H1 (cell line): ENCODE measurements at regions not wholly inside any gene's neighbourhood (a gene's known extent, or its start where the extent isn't known, plus 50 kb on each side); places are given as distances from the start of the nearest gene placed in this dataset.

ENCODE experiments used
- CTCF ChIA-PET: fragments of 300-600 bp; sonication (Branson Sonifier 250); formaldehyde crosslinking; loops from one replicate; lab custom pipeline; 2021; ENCODE audit not compliant: partially characterized antibody; lab: Charles Lee
- POLR2A ChIA-PET: fragments of 300-600 bp; sonication (Branson Sonifier 250); formaldehyde crosslinking; loops from one replicate; lab custom pipeline; 2021; ENCODE audit warnings: inconsistent platforms; ENCODE audit not compliant: partially characterized antibody; lab: Charles Lee
- DNase-seq, 2 experiments: peaks; one replicate each; pipeline versions ENCODE4 v3.0.0 to v3.0.0-alpha.2; 2010 to 2022; ENCODE audit warnings: low spot score in 2 of 2, low read depth in 1 of 2, mixed read lengths in 1 of 2
- FAIRE-seq: peaks from 2 replicates; lab custom pipeline; 2011; peaks lifted over from hg19 to GRCh38; lab: Jason Lieb, UNC
- H2AFZ ChIP-seq: 2 replicates; pipeline ENCODE4 v1.8.1; 2012; ENCODE audit warnings: low read length, inconsistent platforms
- H2AK5ac ChIP-seq: 2 replicates; pipeline ENCODE4 v1.6.1; 2013; ENCODE audit warnings: low read depth, low read length
- H2BK120ac ChIP-seq: replicated peaks from 2 replicates; pipeline ENCODE3; 2013; ENCODE audit warnings: low read depth, low read length, inconsistent platforms
- H2BK12ac ChIP-seq: 2 replicates; pipeline ENCODE4 v1.6.1; 2013; ENCODE audit warnings: low read depth, low read length
- H2BK15ac ChIP-seq: 2 replicates; pipeline ENCODE4 v1.6.1; 2013; ENCODE audit warnings: low read length
- H2BK20ac ChIP-seq: 2 replicates; pipeline ENCODE4 v1.6.1; 2013; ENCODE audit warnings: low read length
- H2BK5ac ChIP-seq: 2 replicates; pipeline ENCODE4 v1.6.1; 2013; ENCODE audit warnings: low read depth, low read length
- H3K14ac ChIP-seq: 2 replicates; pipeline ENCODE4 v1.6.1; 2013; ENCODE audit warnings: inconsistent platforms; ENCODE audit not compliant: insufficient read length
- H3K18ac ChIP-seq: 2 replicates; pipeline ENCODE4 v1.6.1; 2013; ENCODE audit warnings: low read length; ENCODE audit errors: extremely low read depth
- H3K23ac ChIP-seq: 2 replicates; pipeline ENCODE4 v1.6.1; 2013; ENCODE audit warnings: inconsistent platforms; ENCODE audit not compliant: insufficient read length
- H3K23me2 ChIP-seq: 2 replicates; pipeline ENCODE4 v1.6.1; 2013; ENCODE audit warnings: low read depth, low read length
- H3K27ac ChIP-seq: 2 replicates; pipeline ENCODE4 v1.6.1; 2011; ENCODE audit warnings: low read depth, low read length, inconsistent platforms
- H3K27me3 ChIP-seq, 4 experiments: replicated peaks in 1 of 4; 1 replicate in 1 of 4; 2 replicates in 3 of 4; pipeline versions ENCODE4 v1.6.1 to v1.8.1; 2011 to 2013; ENCODE audit warnings: low read length in 3 of 4, mild to moderate bottlenecking in 3 of 4, inconsistent platforms in 2 of 4, mixed read lengths in 2 of 4, moderate library complexity in 1 of 4; ENCODE audit not compliant: control insufficient read depth in 3 of 4, insufficient read depth in 3 of 4; ENCODE audit errors: extremely low read depth in 1 of 4
- H3K36me3 ChIP-seq, 4 experiments: 2 replicates each; pipeline versions ENCODE4 v1.6.1 to v1.8.1; 2011 to 2013; ENCODE audit warnings: mild to moderate bottlenecking in 4 of 4, low read length in 3 of 4, moderate library complexity in 2 of 4, control low read depth in 1 of 4, inconsistent platforms in 1 of 4; ENCODE audit not compliant: insufficient read depth in 4 of 4, control insufficient read depth in 2 of 4
- H3K4ac ChIP-seq: replicated peaks from 2 replicates; pipeline ENCODE3; 2013; ENCODE audit warnings: low read length, low read depth, mixed read lengths, inconsistent platforms; ENCODE audit not compliant: insufficient read length
- H3K4me1 ChIP-seq, 4 experiments: replicated peaks in 1 of 4; 1 replicate in 1 of 4; 2 replicates in 3 of 4; pipeline versions ENCODE4 v1.6.1 to v1.8.1; 2011 to 2013; ENCODE audit warnings: low read length in 3 of 4, inconsistent platforms in 2 of 4, mixed read lengths in 1 of 4; ENCODE audit not compliant: insufficient read depth in 4 of 4, control insufficient read depth in 3 of 4
- H3K4me2 ChIP-seq, 2 experiments: 2 replicates each; pipeline versions ENCODE4 v1.6.1 to v1.8.1; 2011 to 2013; ENCODE audit warnings: low read depth in 2 of 2, low read length in 2 of 2, control low read depth in 1 of 2, inconsistent platforms in 1 of 2, mild to moderate bottlenecking in 1 of 2; ENCODE audit not compliant: insufficient read depth in 1 of 2
- H3K4me3 ChIP-seq, 4 experiments: fragments of 200-600, 300-600 bp in 1 of 4; sonication (generic), shearing (Covaris generic), sonication (Bioruptor Twin) in 1 of 4; 2 replicates each; pipeline versions ENCODE4 v1.5.1 to v1.8.1; 2011 to 2016; ENCODE audit warnings: low read length in 4 of 4, low read depth in 3 of 4, control low read depth in 2 of 4, inconsistent platforms in 2 of 4, mild to moderate bottlenecking in 2 of 4, mixed read lengths in 1 of 4, moderate library complexity in 1 of 4; ENCODE audit not compliant: insufficient read depth in 2 of 4; ENCODE audit errors: extremely low read depth in 1 of 4
- H3K56ac ChIP-seq: replicated peaks from 2 replicates; pipeline ENCODE3; 2013; ENCODE audit warnings: low read depth, mild to moderate bottlenecking, mixed read lengths, low read length, inconsistent platforms; ENCODE audit not compliant: insufficient read length
- H3K79me1 ChIP-seq: 2 replicates; pipeline ENCODE4 v1.6.1; 2013; ENCODE audit warnings: low read depth, low read length, control low read depth
- H3K79me2 ChIP-seq, 2 experiments: 2 replicates each; pipeline versions ENCODE4 v1.6.1 to v1.8.1; 2012 to 2013; ENCODE audit warnings: low read length in 2 of 2, mild to moderate bottlenecking in 2 of 2, inconsistent platforms in 1 of 2; ENCODE audit not compliant: insufficient read depth in 2 of 2, control insufficient read depth in 1 of 2
- H3K9ac ChIP-seq, 4 experiments: replicated peaks in 1 of 4; 1 replicate in 1 of 4; 2 replicates in 3 of 4; pipeline versions ENCODE4 v1.6.1 to v1.8.1; 2011 to 2013; ENCODE audit warnings: low read depth in 3 of 4, low read length in 3 of 4, control low read depth in 2 of 4, mild to moderate bottlenecking in 2 of 4, moderate library complexity in 2 of 4, inconsistent platforms in 1 of 4; ENCODE audit errors: extremely low read depth in 1 of 4
- H3K9me3 ChIP-seq, 2 experiments: 2 replicates each; pipeline versions ENCODE4 v1.6.1 to v1.8.1; 2012 to 2013; ENCODE audit warnings: mild to moderate bottlenecking in 2 of 2, moderate library complexity in 2 of 2, control low read depth in 1 of 2, inconsistent platforms in 1 of 2, low read depth in 1 of 2, low read length in 1 of 2, mixed read lengths in 1 of 2; ENCODE audit not compliant: insufficient read depth in 2 of 2
- H4K20me1 ChIP-seq, 2 experiments: replicated peaks in 1 of 2; 2 replicates each; pipeline versions ENCODE3 to v1.8.1; 2011 to 2013; ENCODE audit warnings: inconsistent platforms in 2 of 2, low read length in 2 of 2, mild to moderate bottlenecking in 1 of 2; ENCODE audit not compliant: insufficient read depth in 2 of 2, control insufficient read depth in 1 of 2
- H4K5ac ChIP-seq: 2 replicates; pipeline ENCODE4 v1.6.1; 2013; ENCODE audit warnings: low read length, low read depth, mixed read lengths, inconsistent platforms; ENCODE audit not compliant: insufficient read length
- H4K8ac ChIP-seq: 2 replicates; pipeline ENCODE4 v1.8.0; 2013; ENCODE audit warnings: mild to moderate bottlenecking, moderate library complexity, low read length, inconsistent platforms; ENCODE audit not compliant: insufficient read depth; ENCODE audit errors: extremely low read depth
- H4K91ac ChIP-seq: replicated peaks from 2 replicates; pipeline ENCODE3; 2013; ENCODE audit warnings: low read length, mixed read lengths, inconsistent platforms; ENCODE audit not compliant: insufficient read length
- CBX5 ChIP-seq: fragments of 300-800, 300-1000 bp; sonication (generic); IDR thresholded peaks from 2 replicates; pipeline ENCODE4 v1.7.1; 2016; ENCODE audit warnings: antibody characterized with exemption, low read length, low read depth
- CTCF ChIP-seq, 3 experiments: IDR thresholded peaks; 1 replicate in 2 of 3; 2 replicates in 1 of 3; pipeline versions ENCODE4 v1.5.1 to v1.6.1; 2011; ENCODE audit warnings: low read length in 3 of 3, mild to moderate bottlenecking in 3 of 3, inconsistent platforms in 2 of 3, low read depth in 1 of 3, moderate library complexity in 1 of 3; ENCODE audit not compliant: insufficient read depth in 1 of 3; ENCODE audit errors: control extremely low read depth in 1 of 3
- HDAC2 ChIP-seq, 2 experiments: fragments of 300-600 bp in 1 of 2; sonication (generic) in 1 of 2; IDR thresholded peaks; 2 replicates each; pipeline ENCODE4 v1.6.1; 2011 to 2012; ENCODE audit warnings: low read depth in 2 of 2, low read length in 2 of 2, mild to moderate bottlenecking in 2 of 2, moderate library complexity in 2 of 2, borderline replicate concordance in 1 of 2, inconsistent platforms in 1 of 2
- MAX ChIP-seq: IDR thresholded peaks from 2 replicates; pipeline ENCODE4 v1.6.1; 2012; ENCODE audit warnings: inconsistent platforms
- NRF1 ChIP-seq: IDR thresholded peaks from 2 replicates; pipeline ENCODE4 v1.6.1; 2011; ENCODE audit warnings: mild to moderate bottlenecking, low read depth, low read length, improper control_type of control experiment
- RAD21 ChIP-seq, 2 experiments: IDR thresholded peaks in 1 of 2; conservative IDR thresholded peaks in 1 of 2; 2 replicates each; pipeline ENCODE4 v1.6.1; 2011; ENCODE audit warnings: low read depth in 2 of 2, low read length in 2 of 2, improper control_type of control experiment in 1 of 2, inconsistent platforms in 1 of 2, mild to moderate bottlenecking in 1 of 2, moderate library complexity in 1 of 2
- RXRA ChIP-seq: IDR thresholded peaks from 2 replicates; pipeline ENCODE4 v1.6.1; 2011; ENCODE audit warnings: low read depth, mild to moderate bottlenecking, low read length, moderate library complexity; ENCODE audit not compliant: insufficient read depth
- SP1 ChIP-seq: IDR thresholded peaks from 2 replicates; pipeline ENCODE4 v1.6.1; 2011; ENCODE audit warnings: low read depth, low read length
- WGBS, 2 experiments: shearing (Covaris generic) in 1 of 2; methylation state at CpG; one replicate each; pipeline versions ENCODE4 v1.1.6 to v1.1.7; 2013 to 2015; ENCODE audit warnings: low lambda C conversion rate in 2 of 2, mixed read lengths in 2 of 2, inconsistent platforms in 1 of 2, low coverage in 1 of 2, missing lambda C conversion rate in 1 of 2; ENCODE audit not compliant: insufficient replicate concordance in 2 of 2, insufficient coverage in 1 of 2, insufficient read length in 1 of 2; ENCODE audit errors: extremely low coverage in 1 of 2, missing lambda C conversion rate in 1 of 2; 5-methylcytosine and 5-hydroxymethylcytosine counted together
- TF ChIP-seq, protein P1 (sequence below): IDR thresholded peaks from 2 replicates; pipeline ENCODE4 v1.6.1; 2011; ENCODE audit warnings: low read length, improper control_type of control experiment

DNA sequence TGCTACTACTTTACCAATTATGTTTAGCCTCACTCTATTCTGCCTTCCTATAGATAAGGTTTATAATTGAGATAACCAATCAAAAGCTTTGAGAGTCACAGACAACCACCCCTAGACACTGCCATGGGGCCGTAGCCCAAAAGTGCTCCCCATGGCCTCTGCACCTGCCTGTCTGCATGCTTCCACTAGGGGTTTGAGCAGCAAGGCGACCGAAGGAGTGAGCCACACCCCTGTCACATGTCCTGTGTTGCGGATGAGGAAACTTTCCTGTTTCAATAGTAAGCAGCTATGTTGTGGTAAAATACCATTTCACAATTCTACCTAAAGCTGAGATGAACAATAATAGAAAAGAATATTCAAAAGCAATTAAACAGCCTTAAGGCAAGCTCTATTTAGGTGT, 856.0 kb upstream of the FRG1 start:
- H2BK120ac ChIP-seq, result no peak overlapping the region
- H3K4me3 ChIP-seq, result no peak overlapping the region
- H2AFZ ChIP-seq, result no peak overlapping the region
- H3K23ac ChIP-seq, result no peak overlapping the region
- no peak overlapping the region for H3K4ac ChIP-seq
- H3K18ac ChIP-seq, result no peak overlapping the region
- H3K27me3 ChIP-seq, result no peaks in the 10 kb centered on the region
- 69% methylated on average over 4 of the region's 4 CpGs; no CpG with 5 or more reads in 1 of the 2 experiments for WGBS, 2 experiments
- no peak overlapping the region for H4K5ac ChIP-seq
- H3K23me2 ChIP-seq, result no peaks in the 10 kb centered on the region
- no peak overlapping the region for H3K9ac ChIP-seq
- FAIRE-seq, result peak; percentile 77
- H3K4me1 ChIP-seq, result peaks cover 0 to 2% (median 0%) of the 10 kb centered on the region in 4 experiments; a peak in 1 of 7 replicates
- no peak overlapping the region for H3K4me2 ChIP-seq
- H3K9me3 ChIP-seq, result peaks cover 0 to 4% of the 10 kb centered on the region in 2 experiments; a peak in 1 of 4 replicates
- no peak overlapping the region for H2BK12ac ChIP-seq
- CTCF ChIA-PET, result interaction anchor here (0.7 to 2.8 kb wide), 7 partner anchors 11 to 302 kb away, joined by 3 to 17 read pairs (median 5); no protein-coding TSS in a partner anchor
- H3K79me2 ChIP-seq, result no peaks in the 10 kb centered on the region
- no peak overlapping the region for H2BK20ac ChIP-seq
- no peak for DNase-seq
- no peaks in the 10 kb centered on the region for H4K20me1 ChIP-seq
- H3K27ac ChIP-seq, result no peak overlapping the region
- H4K8ac ChIP-seq, result no peak overlapping the region
- H3K79me1 ChIP-seq, result no peaks in the 10 kb centered on the region
- H2BK15ac ChIP-seq, result no peak overlapping the region
- H2BK5ac ChIP-seq, result no peak overlapping the region
- H3K56ac ChIP-seq, result no peak overlapping the region
- H3K36me3 ChIP-seq, result no peaks in the 10 kb centered on the region
- H4K91ac ChIP-seq, result no peak overlapping the region
- no peak overlapping the region for H3K14ac ChIP-seq
- no peak overlapping the region for H2AK5ac ChIP-seq
- POLR2A ChIA-PET, result no interaction called here
- TF ChIP-seq CTCF (IDR thresholded peaks at IDR 0.05; ENCODE audit: control extremely low read depth in 1 of 3, insufficient read depth in 1 of 3, low read depth in 1 of 3, low read length in 3 of 3) (peak; percentile 33 to 64 (median 55)), RXRA (no peak), SP1 (no peak), MAX (peak; percentile 62), NRF1 (no peak), CBX5 (no peak), RAD21 (IDR thresholded peaks at IDR 0.05 in 1 of 2, conservative IDR thresholded peaks at IDR 0.05 in 1 of 2; ENCODE audit: low read depth in 2 of 2, low read length in 2 of 2) (peak; percentile 18 to 46; a peak in 3 of 4 replicates), HDAC2 (IDR thresholded peaks at IDR 0.05; ENCODE audit: borderline replicate concordance in 1 of 2, low read depth in 2 of 2, low read length in 2 of 2) (no peak)
- TF ChIP-seq, protein P1, sequence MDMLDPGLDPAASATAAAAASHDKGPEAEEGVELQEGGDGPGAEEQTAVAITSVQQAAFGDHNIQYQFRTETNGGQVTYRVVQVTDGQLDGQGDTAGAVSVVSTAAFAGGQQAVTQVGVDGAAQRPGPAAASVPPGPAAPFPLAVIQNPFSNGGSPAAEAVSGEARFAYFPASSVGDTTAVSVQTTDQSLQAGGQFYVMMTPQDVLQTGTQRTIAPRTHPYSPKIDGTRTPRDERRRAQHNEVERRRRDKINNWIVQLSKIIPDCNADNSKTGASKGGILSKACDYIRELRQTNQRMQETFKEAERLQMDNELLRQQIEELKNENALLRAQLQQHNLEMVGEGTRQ, result peak; percentile 41
